Lower leg skin (tissue), 3 donors: ENCODE measurements at regions not wholly inside any gene's neighbourhood (a gene's known extent, or its start where the extent isn't known, plus 50 kb on each side); places are given as distances from the start of the nearest gene placed in this dataset.

Experiments
- POLR2A ChIP-seq, 2 donors: fragments of 450-650 bp; IDR thresholded peaks; one replicate each; pipeline ENCODE4 v1.6.1; 2016 to 2017; ENCODE audit warnings: antibody characterized with exemption in 2 of 2, mild to moderate bottlenecking in 1 of 2, moderate library complexity in 1 of 2
- TF ChIP-seq, protein P1 (sequence below), 3 donors: fragments of 450-650 bp; IDR thresholded peaks; one replicate each; pipeline ENCODE4 v1.5.1; 2016; ENCODE audit warnings: antibody characterized with exemption in 3 of 3, mild to moderate bottlenecking in 3 of 3, moderate library complexity in 2 of 3

DNA sequence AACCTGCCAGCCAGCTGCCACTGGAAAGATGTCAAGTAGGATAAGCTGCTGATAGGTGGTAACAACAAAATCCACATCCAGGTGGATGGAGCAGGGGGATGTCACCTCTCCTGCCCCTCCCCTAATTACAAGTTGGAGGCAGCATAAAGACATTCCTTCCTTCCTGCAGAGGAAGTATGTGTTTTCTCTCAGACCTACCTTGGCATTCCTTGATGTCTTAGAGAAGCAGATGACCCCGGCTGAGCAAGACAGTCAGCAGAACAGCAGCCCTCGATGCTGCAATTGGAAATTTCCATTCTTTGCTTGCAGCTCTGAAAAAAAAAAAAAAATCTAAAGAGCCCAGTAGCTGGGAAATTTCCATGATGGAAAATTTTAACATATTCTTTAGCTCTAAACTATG lies 137.5 kb upstream of the MKLN1 start:
- TF ChIP-seq, protein P1, sequence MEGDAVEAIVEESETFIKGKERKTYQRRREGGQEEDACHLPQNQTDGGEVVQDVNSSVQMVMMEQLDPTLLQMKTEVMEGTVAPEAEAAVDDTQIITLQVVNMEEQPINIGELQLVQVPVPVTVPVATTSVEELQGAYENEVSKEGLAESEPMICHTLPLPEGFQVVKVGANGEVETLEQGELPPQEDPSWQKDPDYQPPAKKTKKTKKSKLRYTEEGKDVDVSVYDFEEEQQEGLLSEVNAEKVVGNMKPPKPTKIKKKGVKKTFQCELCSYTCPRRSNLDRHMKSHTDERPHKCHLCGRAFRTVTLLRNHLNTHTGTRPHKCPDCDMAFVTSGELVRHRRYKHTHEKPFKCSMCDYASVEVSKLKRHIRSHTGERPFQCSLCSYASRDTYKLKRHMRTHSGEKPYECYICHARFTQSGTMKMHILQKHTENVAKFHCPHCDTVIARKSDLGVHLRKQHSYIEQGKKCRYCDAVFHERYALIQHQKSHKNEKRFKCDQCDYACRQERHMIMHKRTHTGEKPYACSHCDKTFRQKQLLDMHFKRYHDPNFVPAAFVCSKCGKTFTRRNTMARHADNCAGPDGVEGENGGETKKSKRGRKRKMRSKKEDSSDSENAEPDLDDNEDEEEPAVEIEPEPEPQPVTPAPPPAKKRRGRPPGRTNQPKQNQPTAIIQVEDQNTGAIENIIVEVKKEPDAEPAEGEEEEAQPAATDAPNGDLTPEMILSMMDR (IDR thresholded peaks at IDR 0.05) = no peak
- TF ChIP-seq POLR2A (IDR thresholded peaks at IDR 0.05) = no peak
